GM18520 (cell line): ENCODE measurements at regions not wholly inside any gene's neighbourhood (a gene's known extent, or its start where the extent isn't known, plus 50 kb on each side); places are given as distances from the start of the nearest gene placed in this dataset.

ENCODE experiments used
- ATAC-seq: cut with Tn5 transposase; IDR thresholded peaks from one replicate; pipeline ENCODE4 v1.9.1; 2021; ENCODE audit not compliant: unreplicated experiment

GRCh38 chr2:194253528-194254259 lies 1403.3 kb upstream of the SLC39A10 start:
- peak; percentile 50 for ATAC-seq

- no peak for ATAC-seq
Measured at GRCh38 chr2:194252127-194252526, 1404.9 kb upstream of the SLC39A10 start.

GRCh38 chr2:194232600-194232999 lies 1424.4 kb upstream of the SLC39A10 start:
- ATAC-seq: no peak

GRCh38 chr2:194223218-194223617 lies 1433.8 kb upstream of the SLC39A10 start:
- no peak for ATAC-seq

- ATAC-seq: no peak
Measured at GRCh38 chr2:194214192-194214591, 1442.8 kb upstream of the SLC39A10 start.

GRCh38 chr2:194205568-194206227 lies 1451.3 kb upstream of the SLC39A10 start:
- ATAC-seq: no peak

GRCh38 chr2:194203898-194204297 lies 1453.1 kb upstream of the SLC39A10 start:
- no peak for ATAC-seq

- ATAC-seq: no peak
Measured at GRCh38 chr2:194182888-194183287, 1474.1 kb upstream of the SLC39A10 start.

- no peak for ATAC-seq
Measured at GRCh38 chr2:194176134-194176533, 1480.9 kb upstream of the SLC39A10 start.

GRCh38 chr2:194166818-194167217 lies 1490.2 kb upstream of the SLC39A10 start:
- peak; percentile 63 for ATAC-seq

- no peak for ATAC-seq
Measured at GRCh38 chr2:194155431-194155830, 1501.6 kb upstream of the SLC39A10 start.

GRCh38 chr2:194151231-194151630 lies 1505.8 kb upstream of the SLC39A10 start:
- no peak for ATAC-seq

- ATAC-seq: no peak
Measured at GRCh38 chr2:194135463-194135862, 1521.6 kb upstream of the SLC39A10 start.

GRCh38 chr2:194128810-194129209 lies 1528.2 kb upstream of the SLC39A10 start:
- no peak for ATAC-seq

- no peak for ATAC-seq
Measured at GRCh38 chr2:194126418-194126817, 1530.6 kb upstream of the SLC39A10 start.

- ATAC-seq: no peak
Measured at GRCh38 chr2:194116861-194117260, 1540.2 kb upstream of the SLC39A10 start.

GRCh38 chr2:194105358-194105757 lies 1551.7 kb upstream of the SLC39A10 start:
- no peak for ATAC-seq

GRCh38 chr2:194104687-194105086 lies 1552.3 kb upstream of the SLC39A10 start:
- peak; percentile 93 for ATAC-seq

- ATAC-seq: no peak
Measured at GRCh38 chr2:194103941-194104659, 1552.9 kb upstream of the SLC39A10 start.

- no peak for ATAC-seq
Measured at GRCh38 chr2:194102546-194102945, 1554.5 kb upstream of the SLC39A10 start.

- ATAC-seq: no peak
Measured at GRCh38 chr2:194100201-194100600, 1556.8 kb upstream of the SLC39A10 start.

GRCh38 chr2:194096402-194096801 lies 1560.6 kb upstream of the SLC39A10 start:
- no peak for ATAC-seq
